HG02852 (cell line): ENCODE measurements at regions not wholly inside any gene's neighbourhood (a gene's known extent, or its start where the extent isn't known, plus 50 kb on each side); places are given as distances from the start of the nearest gene placed in this dataset.
"Not testable (repeated sequence)": the region's sequence is repeated elsewhere in the genome, so short reads cannot be mapped to it uniquely, and the experiment has no call there.

ENCODE experiments used
- ATAC-seq: cut with Tn5 transposase; IDR thresholded peaks from one replicate; pipeline ENCODE4 v1.9.1; 2021; ENCODE audit warnings: mild to moderate bottlenecking, moderate library complexity; ENCODE audit not compliant: unreplicated experiment

GRCh38 chr16:26840691-26841090 lies 226.0 kb upstream of the C16orf82 start:
- ATAC-seq = no peak

- ATAC-seq = no peak
These were observed 210.5 kb upstream of the C16orf82 start for GRCh38 chr16:26856271-26856670.

- ATAC-seq = no peak
These were observed 209.9 kb upstream of the C16orf82 start for GRCh38 chr16:26856791-26857190.

GRCh38 chr16:26857371-26857770 lies 209.4 kb upstream of the C16orf82 start:
- ATAC-seq = no peak

- no peak for ATAC-seq
These were observed 206.2 kb upstream of the C16orf82 start for GRCh38 chr16:26860506-26860905.

- no peak for ATAC-seq
These were observed 202.8 kb upstream of the C16orf82 start for GRCh38 chr16:26863931-26864330.

- not testable (repeated sequence) for ATAC-seq
These were observed 192.4 kb upstream of the C16orf82 start for GRCh38 chr16:26874318-26874717.

GRCh38 chr16:26877421-26877820 lies 189.3 kb upstream of the C16orf82 start:
- no peak for ATAC-seq

GRCh38 chr16:26885674-26886073 lies 181.1 kb upstream of the C16orf82 start:
- ATAC-seq = no peak

- no peak for ATAC-seq
These were observed 177.0 kb upstream of the C16orf82 start for GRCh38 chr16:26889740-26890139.

- ATAC-seq = no peak
These were observed 168.5 kb upstream of the C16orf82 start for GRCh38 chr16:26898200-26898599.

GRCh38 chr16:26901196-26901861 lies 165.4 kb upstream of the C16orf82 start:
- no peak for ATAC-seq

- ATAC-seq = no peak
These were observed 164.7 kb upstream of the C16orf82 start for GRCh38 chr16:26901983-26902382.

GRCh38 chr16:26905336-26905735 lies 161.4 kb upstream of the C16orf82 start:
- ATAC-seq = no peak

GRCh38 chr16:26909623-26910022 lies 157.1 kb upstream of the C16orf82 start:
- ATAC-seq = no peak

- ATAC-seq = no peak
These were observed 155.3 kb upstream of the C16orf82 start for GRCh38 chr16:26911436-26911835.

GRCh38 chr16:26913851-26914250 lies 152.9 kb upstream of the C16orf82 start:
- ATAC-seq = no peak

- ATAC-seq = no peak
These were observed 135.7 kb upstream of the C16orf82 start for GRCh38 chr16:26930786-26931581.

- ATAC-seq = no peak
These were observed 116.1 kb upstream of the C16orf82 start for GRCh38 chr16:26950636-26951035.

GRCh38 chr16:26951950-26952349 lies 114.8 kb upstream of the C16orf82 start:
- ATAC-seq = no peak

GRCh38 chr16:26952411-26952810 lies 114.3 kb upstream of the C16orf82 start:
- no peak for ATAC-seq

- no peak for ATAC-seq
These were observed 109.4 kb upstream of the C16orf82 start for GRCh38 chr16:26957283-26957859.
